Loucy (cell line): ENCODE measurements at regions not wholly inside any gene's neighbourhood (a gene's known extent, or its start where the extent isn't known, plus 50 kb on each side); places are given as distances from the start of the nearest gene placed in this dataset.

ENCODE experiments used
- H2AFZ ChIP-seq: fragments of 200-600 bp; sonication (generic); 2 replicates; pipeline ENCODE4 v1.6.0; 2016; ENCODE audit warnings: antibody characterized with exemption, mild to moderate bottlenecking, low read length, moderate library complexity
- H3F3A ChIP-seq: fragments of 200-600 bp; 2 replicates; pipeline ENCODE4 v1.6.0; 2016; ENCODE audit warnings: antibody characterized with exemption, low read depth, mild to moderate bottlenecking
- H3K27me3 ChIP-seq: fragments of 200-600 bp; sonication (generic); 2 replicates; pipeline ENCODE4 v1.6.1; 2014; ENCODE audit warnings: low read length, mild to moderate bottlenecking; ENCODE audit not compliant: insufficient read depth, poor library complexity, severe bottlenecking
- H3K36me3 ChIP-seq: fragments of 200-600 bp; sonication (generic); 2 replicates; pipeline ENCODE4 v1.6.1; 2016; ENCODE audit warnings: low read length; ENCODE audit not compliant: insufficient read depth
- H3K4me1 ChIP-seq: fragments of 200-600 bp; sonication (generic); 2 replicates; pipeline ENCODE4 v1.5.1; 2014; ENCODE audit warnings: low read length, mild to moderate bottlenecking; ENCODE audit not compliant: insufficient read depth, poor library complexity, severe bottlenecking
- H3K4me2 ChIP-seq: fragments of 200-600 bp; sonication (generic); 2 replicates; pipeline ENCODE4 v1.6.0; 2014; ENCODE audit warnings: antibody characterized with exemption, low read length, low read depth, mild to moderate bottlenecking; ENCODE audit not compliant: poor library complexity, severe bottlenecking
- H3K4me3 ChIP-seq: fragments of 200-600 bp; sonication (generic); 2 replicates; pipeline ENCODE4 v1.5.1; 2014; ENCODE audit warnings: low read length, mild to moderate bottlenecking, mixed read lengths; ENCODE audit not compliant: poor library complexity, severe bottlenecking
- H3K79me2 ChIP-seq: fragments of 200-600 bp; sonication (generic); 2 replicates; pipeline ENCODE4 v1.6.1; 2014; ENCODE audit warnings: low read length; ENCODE audit not compliant: insufficient read depth
- H3K9ac ChIP-seq: fragments of 200-600 bp; sonication (generic); 2 replicates; pipeline ENCODE4 v1.6.0; 2014; ENCODE audit warnings: mild to moderate bottlenecking, low read depth, low read length, moderate library complexity; ENCODE audit not compliant: poor library complexity, severe bottlenecking
- H3K9me2 ChIP-seq: fragments of 200-600 bp; sonication (generic); replicated peaks from 2 replicates; pipeline ENCODE4 v1.6.1; 2016; ENCODE audit warnings: low read depth, low read length, mixed read lengths
- H3K9me3 ChIP-seq: fragments of 200-600 bp; sonication (generic); 2 replicates; pipeline ENCODE4 v1.6.1; 2014; ENCODE audit warnings: mild to moderate bottlenecking, antibody characterized with exemption, low read length, low read depth; ENCODE audit not compliant: insufficient read depth
- H4K20me1 ChIP-seq: fragments of 200-600 bp; sonication (generic); 2 replicates; pipeline ENCODE4 v1.6.0; 2014; ENCODE audit warnings: antibody characterized with exemption, low read length, mild to moderate bottlenecking; ENCODE audit not compliant: insufficient read depth, poor library complexity, severe bottlenecking
- CTCF ChIP-seq: fragments of 200-600 bp; sonication (generic); conservative IDR thresholded peaks from 2 replicates; pipeline ENCODE4 v1.5.1; 2014; ENCODE audit warnings: mild to moderate bottlenecking, antibody characterized with exemption, low read length
- EZH2phosphoT487 ChIP-seq: fragments of 200-600 bp; IDR thresholded peaks from 2 replicates; pipeline ENCODE4 v1.6.1; 2018; ENCODE audit warnings: antibody characterized with exemption, mild to moderate bottlenecking, moderate library complexity, borderline replicate concordance

GRCh38 chr11:10622108-10622507 lies 53.6 kb upstream of the LYVE1 start:
- no peaks in the 10 kb centered on the region for H3F3A ChIP-seq
- H3K79me2 ChIP-seq, result no peaks in the 10 kb centered on the region
- TF ChIP-seq EZH2phosphoT487 (no peak), CTCF (no peak)
- H3K9me3 ChIP-seq, result no peaks in the 10 kb centered on the region
- H3K36me3 ChIP-seq, result no peaks in the 10 kb centered on the region
- no peaks in the 10 kb centered on the region for H4K20me1 ChIP-seq
- no peaks in the 10 kb centered on the region for H3K27me3 ChIP-seq
- H3K9me2 ChIP-seq, result no peaks in the 10 kb centered on the region
- H3K9ac ChIP-seq, result no peak overlapping the region
- peaks cover 28% of the 10 kb centered on the region for H3K4me1 ChIP-seq
- H3K4me2 ChIP-seq, result no peak overlapping the region
- no peak overlapping the region for H3K4me3 ChIP-seq
- no peak overlapping the region for H2AFZ ChIP-seq

GRCh38 chr11:10619131-10619680 lies 50.7 kb upstream of the LYVE1 start:
- Histone ChIP-seq H3F3A (no peaks in the 10 kb centered on the region), H3K4me2 (no peak overlapping the region), H4K20me1 (no peaks in the 10 kb centered on the region), H3K9me2 (no peaks in the 10 kb centered on the region), H3K4me1 (peaks cover 23% of the 10 kb centered on the region), H3K79me2 (no peaks in the 10 kb centered on the region), H3K36me3 (no peaks in the 10 kb centered on the region), H3K9me3 (no peaks in the 10 kb centered on the region), H3K9ac (no peak overlapping the region), H2AFZ (no peak overlapping the region), H3K27me3 (no peaks in the 10 kb centered on the region), H3K4me3 (no peak overlapping the region)
- TF ChIP-seq EZH2phosphoT487 (no peak), CTCF (no peak)

- no peak for TF ChIP-seq CTCF
- no peak for TF ChIP-seq EZH2phosphoT487
- Histone ChIP-seq H4K20me1 (no peaks in the 10 kb centered on the region), H3K9me3 (no peaks in the 10 kb centered on the region), H3K27me3 (no peaks in the 10 kb centered on the region), H3K36me3 (no peaks in the 10 kb centered on the region), H3K4me1 (peaks cover 16% of the 10 kb centered on the region), H3K9me2 (no peaks in the 10 kb centered on the region), H2AFZ (no peak overlapping the region), H3K4me2 (no peak overlapping the region), H3K4me3 (no peak overlapping the region), H3K9ac (no peak overlapping the region), H3F3A (no peaks in the 10 kb centered on the region), H3K79me2 (no peaks in the 10 kb centered on the region)
Observed at GRCh38 chr11:10618490-10618889, 50.0 kb upstream of the LYVE1 start.
